Sciatic nerve (tissue), 2 donors: ENCODE measurements at regions not wholly inside any gene's neighbourhood (a gene's known extent, or its start where the extent isn't known, plus 50 kb on each side); places are given as distances from the start of the nearest gene placed in this dataset.

ENCODE experiments used
- ATAC-seq: fragments of 200-7000 bp; cut with Tn5 transposase; one replicate; pipeline ENCODE4 v1.9.1; 2020; ENCODE audit warnings: mild to moderate bottlenecking, moderate library complexity
- DNase-seq: peaks from one replicate; pipeline ENCODE4 v3.0.0-alpha.2; 2020; ENCODE audit warnings: low spot score
- intact Hi-C: fragments of 100-400 bp; cut with DNase I; formaldehyde crosslinking; loops from one replicate; pipeline ENCODE4 v1.14.2; 2022
- donor health status: DM: no; HTN: no; CAD: no.
- donor health status: DM: no; HTN: no; CAD: no.

DNA sequence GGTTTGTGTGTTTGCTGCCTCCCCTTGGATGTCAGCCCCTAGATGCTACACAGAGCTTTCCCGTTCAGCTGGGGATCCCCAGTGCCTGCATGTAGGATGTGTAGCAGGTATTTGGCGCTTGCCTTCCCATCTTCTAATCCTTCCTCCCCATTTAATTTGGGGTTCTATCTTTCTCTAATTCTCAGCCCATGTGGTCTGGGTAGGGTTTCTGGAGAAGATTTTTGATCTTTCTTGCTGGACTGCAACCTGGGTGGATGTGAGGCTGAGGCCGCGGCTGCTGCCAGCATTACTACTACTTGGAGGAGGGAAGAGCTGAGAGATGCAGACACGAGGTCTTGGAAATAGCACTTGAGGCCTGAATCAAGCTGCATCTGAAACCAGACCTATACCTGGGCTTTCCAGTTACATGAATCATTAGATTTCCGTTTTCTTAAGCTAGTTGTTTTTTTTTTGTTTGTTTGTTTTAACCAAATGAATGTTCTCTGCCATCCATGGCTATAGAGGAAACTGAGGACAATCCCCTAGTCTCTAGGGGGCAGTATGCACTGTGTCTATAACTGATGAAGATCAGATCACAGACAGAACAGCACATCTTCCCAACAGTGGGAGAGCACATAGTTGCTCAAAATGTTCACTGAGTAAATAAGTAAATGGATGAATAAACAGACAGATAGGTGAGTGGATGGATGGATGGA is 178.6 kb downstream of the FGF18 start:
- DNase-seq (no peak), ATAC-seq (no peak)
- intact Hi-C loops = no loop called here

DNA sequence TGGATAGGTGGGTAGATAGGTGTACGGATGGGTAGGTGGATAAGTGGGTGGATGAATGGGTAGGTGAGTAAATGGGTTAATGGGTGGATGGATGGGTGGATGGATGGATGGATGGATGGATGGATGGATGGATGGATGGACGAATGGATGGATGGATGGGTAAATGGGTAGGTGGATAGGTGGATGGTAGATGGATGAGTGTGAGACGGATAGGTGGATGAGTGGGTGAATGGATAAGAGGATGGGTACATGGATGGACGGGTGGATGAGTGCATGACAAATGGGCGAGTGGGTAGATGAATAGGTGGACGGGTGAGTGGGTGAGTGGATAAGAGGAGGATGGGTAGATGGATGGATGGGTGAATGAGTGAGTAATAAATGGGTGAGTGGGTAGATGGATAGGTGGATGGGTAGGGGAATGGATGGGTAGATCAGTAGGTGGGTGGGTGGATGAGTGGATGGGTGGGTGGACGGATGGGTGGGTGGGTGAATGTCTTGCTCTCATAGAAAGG is 179.2 kb downstream of the FGF18 start:
- ATAC-seq (no peak), DNase-seq (no peak)
- intact Hi-C loops = no loop called here

DNA sequence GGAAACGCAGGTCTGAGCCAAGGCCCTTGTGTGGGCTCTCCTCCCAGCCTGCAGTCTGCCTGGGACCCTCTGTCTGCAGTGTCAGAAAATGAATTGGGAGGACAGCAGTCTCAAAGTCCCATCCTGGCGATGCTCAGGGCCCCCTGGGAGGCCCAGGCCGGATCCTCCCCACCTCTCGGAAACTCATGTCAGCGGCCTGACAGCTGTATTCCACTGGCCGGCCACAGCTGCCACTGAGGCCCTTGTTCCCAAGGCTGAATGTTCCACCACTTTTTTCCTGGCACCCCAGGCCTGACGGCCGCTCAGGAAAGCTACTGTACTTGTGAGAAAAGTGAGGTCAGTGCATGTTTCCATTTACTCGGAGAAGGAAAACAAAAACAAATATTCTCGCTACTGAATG is 180.0 kb downstream of the FGF18 start:
- ATAC-seq = no peak
- intact Hi-C loops = no loop called here

DNA sequence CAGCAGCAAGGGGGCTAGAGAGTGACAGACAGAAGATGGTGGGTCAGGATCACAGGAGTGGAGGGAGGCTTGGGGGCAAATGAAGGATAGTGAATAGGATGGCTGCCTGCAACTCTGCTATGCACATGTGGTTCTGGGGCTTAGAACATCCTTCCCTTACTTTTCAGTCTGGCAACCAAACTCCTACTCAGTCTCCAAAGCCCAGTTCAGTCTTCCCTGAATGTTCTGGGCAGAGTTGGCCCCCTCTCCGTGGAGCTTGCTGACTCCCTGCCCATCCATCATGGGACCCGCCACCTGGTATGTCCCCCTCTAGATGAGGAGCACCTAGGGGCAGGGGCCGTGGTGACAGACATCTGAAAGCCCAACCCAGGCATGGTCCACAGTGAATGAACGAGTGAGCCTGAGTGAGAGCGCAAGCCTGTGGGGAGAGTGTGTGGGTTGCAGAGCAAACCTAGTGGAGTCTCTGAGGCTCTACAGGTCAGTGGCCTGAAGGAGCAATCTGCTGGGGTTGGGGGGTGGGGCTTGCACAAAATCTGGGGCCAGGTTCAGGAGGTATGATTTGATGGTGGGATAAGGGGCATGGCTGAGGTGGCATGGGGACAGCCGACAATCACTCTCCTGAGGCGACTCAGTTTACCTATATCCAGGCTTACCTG is 180.6 kb downstream of the FGF18 start:
- DNase-seq (no peak), ATAC-seq (no peak)
- intact Hi-C loops = no loop called here

More for the DNA sequence above, 180.0 kb downstream of the FGF18 start:
- no peak for DNase-seq

DNA sequence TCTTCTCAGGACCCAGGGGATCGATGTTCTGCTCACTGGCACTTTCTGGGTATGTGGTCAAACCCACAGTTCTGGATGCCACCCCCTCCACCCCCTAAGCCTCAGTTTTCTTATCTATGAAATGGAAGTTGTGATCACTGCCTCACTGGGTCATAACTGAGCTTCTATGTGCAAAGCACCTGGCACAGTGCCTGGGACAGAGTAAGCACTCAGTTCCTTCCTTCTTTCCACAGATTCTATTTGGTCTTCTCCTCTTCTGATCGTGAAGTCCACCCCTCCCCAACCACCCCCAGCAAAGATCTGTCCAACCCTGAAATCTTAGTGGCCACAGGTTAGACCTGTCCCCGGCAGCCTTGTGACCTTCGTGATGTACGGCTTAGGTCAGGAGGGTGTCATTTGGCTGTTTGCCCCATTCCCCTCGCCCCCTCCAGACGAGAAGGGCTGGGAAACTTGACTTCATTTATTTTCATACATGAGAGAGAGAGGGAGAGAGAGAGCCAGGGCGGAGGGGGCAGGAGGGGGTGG is 181.4 kb downstream of the FGF18 start:
- ATAC-seq = peak; percentile 14
- DNase-seq = no peak
- intact Hi-C loops = no loop called here

DNA sequence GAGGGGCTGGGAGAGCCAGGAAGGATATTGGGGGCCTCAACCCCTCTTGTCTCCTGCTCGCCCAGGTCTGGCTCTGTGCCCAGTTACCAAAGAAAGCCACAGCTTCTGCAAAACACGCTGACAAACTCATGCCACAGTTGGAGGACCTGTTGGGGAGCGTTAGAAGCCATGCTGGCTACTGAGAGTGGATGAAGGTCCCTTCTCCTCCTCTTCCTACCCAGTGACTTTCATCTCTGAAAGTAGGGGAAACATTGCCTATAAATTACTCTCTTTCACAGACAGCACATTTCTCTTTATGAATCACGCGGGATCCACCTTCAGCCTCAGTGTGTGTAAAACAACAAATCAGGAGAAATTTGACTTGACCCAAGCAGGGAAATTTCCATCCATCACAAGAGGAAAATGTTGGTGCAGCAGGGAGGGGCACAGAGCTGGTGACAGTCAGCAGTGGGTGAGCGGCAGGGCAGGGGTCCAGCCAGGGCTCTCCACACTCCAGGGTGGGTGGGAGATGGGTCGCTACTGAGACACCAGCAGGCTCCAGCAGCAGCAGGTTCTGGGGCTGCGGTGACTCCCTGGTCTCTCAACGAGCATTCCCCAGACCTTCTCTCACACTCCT is 181.9 kb downstream of the FGF18 start:
- intact Hi-C loops = no loop called here
- DNase-seq = no peak
- ATAC-seq = peak; percentile 7

DNA sequence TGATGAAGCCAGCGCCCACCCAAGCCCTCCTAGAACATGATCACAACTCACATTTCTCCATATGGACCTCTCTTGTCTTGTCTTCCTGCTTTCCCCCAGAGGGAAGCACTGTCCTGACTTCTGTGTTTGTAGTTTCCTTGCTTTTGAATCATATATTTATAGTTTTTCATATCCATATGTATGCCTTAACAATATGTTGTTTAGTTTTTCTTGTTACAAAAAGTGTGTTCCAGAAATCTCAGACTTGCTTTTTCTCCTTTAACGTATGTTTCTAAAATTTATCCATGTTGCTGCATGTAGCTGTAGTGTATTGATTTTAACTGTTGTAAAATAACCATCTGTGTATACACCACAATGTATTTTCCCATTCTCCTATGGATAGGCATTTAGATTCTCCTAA is 182.0 kb upstream of the SMIM23 start:
- DNase-seq (no peak), ATAC-seq (no peak)
- intact Hi-C loops = no loop called here

DNA sequence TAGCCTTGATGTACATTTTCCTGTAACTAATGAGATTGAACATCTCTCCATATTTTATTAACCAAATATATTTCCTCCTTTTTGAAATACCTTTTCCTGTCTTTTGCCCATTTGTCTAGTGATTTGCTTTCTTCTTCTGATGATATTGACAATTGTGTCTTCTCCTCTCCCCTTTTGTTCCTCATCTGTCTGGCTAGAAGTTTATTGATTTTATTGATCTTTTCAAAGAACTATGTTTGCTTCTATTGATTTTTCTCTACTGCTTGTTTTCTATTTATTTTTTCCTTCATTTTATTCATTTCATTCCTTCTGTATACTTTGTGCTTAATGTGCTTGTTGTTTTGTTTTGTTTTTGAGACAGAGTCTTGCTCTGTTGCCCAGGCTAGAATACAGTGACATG is 181.4 kb upstream of the SMIM23 start:
- DNase-seq = no peak
- intact Hi-C loops = no loop called here
- ATAC-seq = no peak

DNA sequence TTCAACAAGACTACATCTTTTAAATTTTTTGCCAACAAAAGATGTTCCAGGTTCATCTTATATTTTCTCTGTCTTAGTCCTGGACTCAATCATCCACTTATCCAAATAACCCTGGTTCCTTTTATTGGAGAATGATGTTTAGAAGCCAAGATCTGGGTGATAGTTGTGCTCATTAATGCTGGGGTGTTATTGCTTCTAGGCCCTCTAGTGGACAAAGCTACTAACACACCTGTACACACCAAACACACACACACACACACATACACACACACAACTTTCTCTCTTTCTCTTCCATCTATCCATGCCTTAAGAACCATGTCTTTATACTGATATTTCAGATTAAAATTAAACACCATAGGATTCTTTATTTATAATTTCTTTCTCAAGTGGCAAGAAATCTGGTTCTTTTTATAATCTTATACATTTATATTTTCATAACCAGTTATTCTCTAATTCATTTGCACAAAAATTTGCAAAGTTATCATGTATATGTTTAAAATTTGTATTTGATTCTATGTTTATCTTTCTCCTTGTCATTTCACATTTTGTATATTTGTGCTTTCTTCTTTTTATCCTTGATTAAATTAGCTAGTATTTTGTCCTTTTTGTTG is 179.1 kb upstream of the SMIM23 start:
- DNase-seq (no peak), ATAC-seq (no peak)
- intact Hi-C loops = no loop called here

DNA sequence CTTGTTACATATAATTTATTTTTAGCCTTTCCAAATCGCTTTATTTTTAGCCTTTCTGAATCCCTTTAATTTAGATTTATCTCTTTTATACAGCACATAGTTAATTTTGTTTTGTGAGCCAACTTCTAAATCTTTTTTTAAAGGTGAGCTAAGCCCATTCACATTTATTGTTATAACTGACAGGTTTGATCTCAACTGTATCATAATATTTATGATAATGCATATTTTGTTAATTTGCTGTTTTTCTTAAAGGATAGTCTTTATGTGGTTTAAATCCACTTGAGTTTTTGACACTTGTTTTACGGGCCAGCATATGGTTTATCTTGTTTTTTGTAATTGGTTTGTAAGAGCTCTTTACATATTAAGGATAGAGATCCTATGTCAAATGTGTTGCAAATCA is 177.8 kb upstream of the SMIM23 start:
- ATAC-seq (no peak), DNase-seq (no peak)
- intact Hi-C loops = no loop called here

DNA sequence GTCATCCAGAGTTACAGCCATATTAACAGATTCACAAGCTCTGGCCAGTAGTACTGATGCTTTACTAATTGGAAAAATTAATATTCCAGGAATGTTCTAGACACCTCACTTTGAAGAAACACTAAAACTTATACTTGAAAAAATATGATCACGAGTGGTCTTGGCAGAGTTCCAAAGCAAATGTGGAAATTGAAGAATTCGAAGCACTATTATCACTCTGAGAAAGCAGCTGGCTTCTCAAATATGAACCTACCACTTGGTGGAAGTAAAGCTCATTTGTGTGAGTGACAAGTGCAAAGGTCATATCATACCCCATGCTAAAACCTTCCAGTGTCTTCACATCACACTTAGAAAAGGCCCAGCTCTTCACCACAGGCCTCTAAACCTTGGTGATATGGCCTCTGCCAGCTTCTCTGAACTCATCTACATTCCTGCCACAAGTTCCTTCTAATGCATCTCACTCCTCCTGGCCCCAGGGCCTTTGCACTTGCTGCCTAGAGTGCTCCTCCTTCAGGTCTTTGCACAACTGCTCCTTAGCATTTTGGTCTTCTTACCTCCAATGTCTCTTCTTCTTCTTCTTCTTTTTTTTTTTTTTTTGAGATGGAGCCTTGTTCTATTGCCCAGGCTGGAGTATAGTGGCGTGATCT is 175.7 kb upstream of the SMIM23 start:
- ATAC-seq = no peak
- intact Hi-C loops = no loop called here
- no peak for DNase-seq

DNA sequence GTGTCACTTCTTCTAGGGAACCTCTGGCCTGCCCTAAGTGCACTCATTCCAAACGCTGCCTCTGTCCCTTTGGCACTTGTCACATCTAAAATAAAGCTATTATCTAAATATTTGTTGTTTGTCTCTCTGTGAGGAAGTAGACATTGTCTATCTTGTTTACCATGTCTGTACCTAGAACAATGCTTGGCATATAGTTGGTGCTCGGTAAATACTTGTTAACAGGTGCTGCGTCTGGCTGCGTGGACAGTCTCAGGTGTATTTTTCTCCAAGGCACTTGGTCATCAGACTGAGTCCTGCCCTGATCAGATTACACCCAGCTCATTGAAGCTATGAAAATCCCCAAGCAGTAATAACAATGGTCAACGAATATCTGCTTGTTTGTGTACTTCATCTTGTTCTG is 174.9 kb upstream of the SMIM23 start:
- DNase-seq (no peak), ATAC-seq (no peak)
- intact Hi-C loops = no loop called here

DNA sequence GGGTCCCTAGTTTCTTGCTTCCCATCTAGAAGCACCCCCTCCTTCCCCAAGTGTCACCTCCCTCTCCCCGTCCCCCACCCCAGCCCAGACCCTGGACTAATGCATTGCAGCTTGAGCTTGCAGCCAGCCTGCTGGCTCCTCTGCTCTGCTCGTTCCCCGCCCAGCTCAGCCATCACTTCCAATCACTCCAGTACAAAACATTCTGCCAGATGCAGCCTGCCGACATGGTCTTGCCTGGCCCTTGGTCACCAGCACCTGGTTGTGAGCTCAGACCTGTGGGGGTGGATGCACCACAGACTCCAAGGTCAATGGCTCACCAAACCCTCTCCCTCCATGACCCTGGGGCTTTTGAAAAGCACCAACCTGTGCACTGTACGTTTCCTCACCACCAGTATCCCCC is 172.9 kb upstream of the SMIM23 start:
- intact Hi-C loops = no loop called here
- DNase-seq (no peak), ATAC-seq (no peak)

DNA sequence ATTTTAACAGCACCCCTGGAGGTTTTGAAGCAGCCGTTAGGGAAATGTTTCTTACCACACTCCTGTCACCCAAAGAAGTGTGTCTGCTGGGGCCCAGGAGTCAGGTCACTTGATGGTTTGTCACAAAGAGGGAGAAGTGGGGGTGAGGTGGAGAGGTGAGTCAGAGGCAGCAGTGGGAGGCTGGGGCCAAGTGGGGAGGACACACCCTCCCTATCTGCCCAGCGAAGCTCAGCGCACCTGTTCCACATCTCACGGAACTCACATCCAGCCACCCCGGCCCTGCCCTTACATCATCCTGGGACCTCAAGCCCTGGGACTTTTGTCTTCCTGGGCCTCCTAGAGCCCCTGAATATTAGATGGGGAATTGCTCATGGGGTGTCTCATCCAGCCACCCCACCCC is 171.1 kb upstream of the SMIM23 start:
- intact Hi-C loops = no loop called here
- ATAC-seq (no peak), DNase-seq (no peak)

DNA sequence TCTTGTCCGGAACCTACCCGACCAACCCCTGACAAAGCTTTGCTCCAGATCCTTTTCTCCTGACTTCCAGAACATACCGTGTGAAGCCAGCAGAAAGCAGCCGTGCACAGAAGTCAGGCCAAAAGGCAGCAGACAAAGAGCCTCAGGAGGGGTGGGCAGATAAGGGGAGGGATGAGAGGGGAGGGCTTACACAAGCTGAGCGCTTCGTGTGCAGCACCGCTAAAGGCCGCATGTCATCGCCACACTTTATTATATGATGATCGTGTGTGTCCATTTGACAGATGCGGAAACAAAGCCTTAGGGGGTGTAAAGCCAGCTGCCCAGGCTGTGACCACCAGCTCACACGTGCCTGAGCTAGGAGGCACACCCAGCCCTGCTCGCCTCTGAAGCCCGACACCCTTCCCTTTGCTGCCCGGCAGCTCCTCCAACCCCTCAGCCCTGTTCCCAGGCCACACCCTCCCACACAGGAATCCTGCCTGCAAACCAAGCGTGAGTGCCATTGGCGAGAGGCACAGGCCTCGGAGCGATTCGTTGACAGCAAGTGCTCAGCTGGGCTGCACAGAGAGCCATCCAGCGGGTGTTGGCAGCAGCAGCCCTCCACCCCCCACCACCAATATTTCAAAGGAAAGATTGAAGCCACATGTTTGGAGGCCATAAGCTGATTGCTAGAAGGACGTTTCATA is 170.5 kb upstream of the SMIM23 start:
- DNase-seq (no peak), ATAC-seq (peak; percentile 56)
- intact Hi-C loops = no loop called here

DNA sequence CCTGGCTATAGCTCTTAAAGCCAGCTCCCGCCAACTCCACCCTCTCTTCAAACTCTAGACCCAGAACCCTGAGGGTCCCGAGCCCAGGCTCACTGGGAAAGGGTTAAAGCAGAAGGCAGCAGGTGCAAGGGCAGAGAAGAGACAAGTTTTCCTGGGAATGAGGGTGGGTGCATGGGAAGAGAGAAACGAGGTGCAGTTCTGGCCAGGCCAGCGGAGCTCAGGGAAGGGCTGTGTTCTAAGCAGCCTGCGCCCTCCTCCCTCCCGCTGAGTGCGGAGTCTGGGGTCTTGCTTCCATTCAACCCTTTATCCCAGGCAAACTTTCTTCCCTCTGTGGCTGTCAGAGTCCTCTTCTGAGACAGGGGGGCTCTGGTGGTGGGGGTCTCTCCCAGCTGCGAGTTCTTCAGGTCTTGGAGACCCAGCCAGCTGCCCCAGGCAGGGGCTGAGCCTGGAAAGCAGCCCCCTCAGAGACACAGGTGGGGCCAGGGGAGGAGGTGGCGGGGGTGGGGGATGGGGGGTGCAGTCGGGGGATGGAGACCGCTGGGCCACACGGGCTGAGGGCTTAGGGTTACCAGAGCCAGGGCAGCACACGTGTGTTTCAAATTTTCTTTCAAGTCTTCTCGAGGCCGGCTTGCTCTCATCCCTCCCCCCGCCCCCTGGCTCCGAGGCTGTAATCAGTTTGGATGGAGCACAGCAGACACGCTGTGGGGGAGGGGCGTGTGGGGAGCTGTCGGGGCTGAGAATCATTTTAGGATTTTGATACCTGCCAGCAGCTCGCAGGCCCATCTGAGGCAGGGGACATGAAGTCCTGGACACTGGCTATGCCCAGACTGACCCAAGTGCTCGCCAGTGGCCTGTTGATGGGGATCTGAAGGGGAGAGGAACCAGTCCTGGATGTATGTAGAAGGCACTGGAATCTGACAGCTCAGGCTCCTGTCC is 169.6 kb upstream of the SMIM23 start:
- no peak for DNase-seq
- peak; percentile 27 for ATAC-seq

DNA sequence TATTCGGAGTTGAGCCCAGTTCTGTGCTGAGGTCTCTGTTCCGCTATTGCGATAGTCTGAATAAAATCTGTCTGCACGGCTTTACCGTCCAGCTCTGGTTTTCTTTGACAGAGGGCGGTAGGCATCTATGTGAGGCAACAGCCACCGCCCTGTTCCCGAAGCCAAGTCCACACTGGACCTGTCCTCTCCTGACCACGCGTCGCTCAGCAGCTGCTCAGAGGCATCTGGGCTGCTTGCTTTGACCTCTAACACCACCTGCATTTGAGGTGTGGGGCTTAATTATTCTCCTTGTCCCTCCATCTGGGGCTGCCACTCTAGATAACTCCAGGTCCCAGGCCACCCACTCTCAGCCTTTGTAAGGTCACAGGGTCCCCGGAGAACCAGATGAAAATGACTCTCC is 168.4 kb upstream of the SMIM23 start:
- intact Hi-C loops = no loop called here
- ATAC-seq (no peak), DNase-seq (no peak)

More for the DNA sequence above, 169.6 kb upstream of the SMIM23 start:
- intact Hi-C loops = no loop called here
